ENCODE measurements at regions not wholly inside any gene's neighbourhood (a gene's known extent, or its start where the extent isn't known, plus 50 kb on each side); places are given as distances from the start of the nearest gene placed in this dataset.

DNA sequence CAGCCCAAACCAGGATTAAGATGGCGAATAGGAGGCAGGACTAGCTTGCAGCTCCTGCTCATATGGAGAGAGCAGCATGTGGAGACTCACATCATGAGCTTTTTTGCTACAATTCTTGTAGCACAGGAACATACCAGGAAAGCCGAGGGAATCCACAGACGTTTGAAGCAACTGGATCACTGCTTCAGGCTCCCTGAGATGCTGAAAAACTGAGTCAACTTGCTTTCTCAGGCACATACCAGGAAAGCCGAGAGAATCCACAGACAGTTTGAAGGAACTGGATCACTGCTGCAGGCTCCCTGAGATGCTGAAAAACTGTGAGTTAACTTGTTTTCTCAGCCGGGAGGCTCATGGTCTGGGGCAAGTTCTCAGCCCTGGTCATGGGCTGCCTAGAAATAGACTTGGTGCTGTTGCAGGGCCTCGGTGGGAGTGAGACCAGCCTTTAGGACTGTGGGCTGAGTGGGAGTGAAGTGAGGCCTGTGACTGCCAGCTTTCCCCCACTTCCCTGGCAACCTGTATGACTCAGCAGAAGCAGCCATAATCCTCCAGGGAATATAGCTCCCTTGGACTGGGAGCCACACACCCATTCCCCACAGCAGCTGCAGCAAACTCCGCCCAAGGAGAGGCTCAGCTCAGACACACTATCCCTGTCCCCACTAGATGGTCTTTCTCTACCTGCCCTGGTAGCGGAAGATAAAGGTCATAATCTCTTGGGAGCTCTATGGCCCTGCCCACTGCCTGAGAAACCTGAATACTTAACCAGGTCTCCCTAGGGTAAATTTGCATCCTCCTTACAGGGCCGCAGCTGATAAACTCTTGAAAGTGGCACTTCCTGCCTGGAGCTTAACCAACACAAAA is 51.9 kb upstream of the PFN2 start:
- no peak for DNase-seq (ENCODE audit: low read depth in 2 of 2)

DNA sequence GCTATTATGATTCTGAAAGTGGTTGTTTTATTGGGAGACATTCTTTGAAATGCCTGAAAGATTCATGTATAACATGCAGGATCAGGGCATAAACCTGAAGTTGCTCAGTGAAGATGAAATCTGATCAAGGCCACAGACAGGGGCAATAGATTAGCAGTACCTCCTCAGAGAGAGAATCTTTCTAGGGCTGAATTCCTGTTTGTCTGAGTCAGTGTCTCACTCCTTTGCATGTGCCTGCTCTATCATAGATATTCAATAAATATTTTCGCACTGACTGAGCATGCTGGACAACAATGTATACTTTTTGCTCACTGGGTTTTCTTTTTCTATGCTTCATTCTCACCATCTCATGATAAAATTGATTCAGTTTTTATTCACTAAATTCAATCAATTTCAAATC is 49.8 kb upstream of the PFN2 start:
- DNase-seq (ENCODE audit: low read depth in 2 of 2): peak; percentile 48 to 59

All from fibroblast of skin of left quadriceps (primary cell).